ENCODE measurements at regions not wholly inside any gene's neighbourhood (a gene's known extent, or its start where the extent isn't known, plus 50 kb on each side); places are given as distances from the start of the nearest gene placed in this dataset.
"Not testable (repeated sequence)": the region's sequence is repeated elsewhere in the genome, so short reads cannot be mapped to it uniquely, and the experiment has no call there.

DNA sequence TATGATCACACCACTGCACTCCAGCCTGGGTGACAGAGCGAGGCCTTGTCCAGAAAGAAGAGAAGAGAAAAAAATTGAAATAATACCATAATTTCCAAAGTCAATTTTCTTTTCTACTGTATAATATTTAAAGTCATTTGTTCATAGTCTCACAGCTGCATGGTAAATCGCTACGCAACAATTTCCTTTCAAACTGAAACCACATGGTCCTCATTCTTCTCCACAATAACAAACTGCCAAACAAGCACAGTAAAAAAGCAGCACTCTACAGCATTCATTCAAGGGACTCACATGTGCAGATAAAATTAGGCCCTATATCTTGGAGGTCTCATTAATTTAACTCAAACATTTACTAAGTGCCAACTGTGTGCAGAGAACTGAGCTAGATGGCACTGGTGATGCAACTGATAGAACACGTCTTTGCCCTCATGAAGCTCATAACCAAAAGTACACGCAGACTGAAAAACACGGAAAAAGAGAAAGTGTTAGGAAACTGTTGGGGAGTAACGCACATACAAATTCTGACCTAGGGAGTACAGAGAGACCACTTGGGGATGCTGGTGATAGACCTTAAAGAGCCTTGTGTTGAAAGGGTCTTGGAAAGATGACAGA is 68.4 kb upstream of the SRRM3 start:
- H3K36me3 Mint-ChIP-seq (ENCODE audit: low read depth): no peaks in the 10 kb centered on the region
- Histone ChIP-seq H3K4me3 (ENCODE audit: low read length) (no peak overlapping the region), H3K9ac (ENCODE audit: extremely low read depth, low read length, poor library complexity, severe bottlenecking) (no peak overlapping the region), H3K4me1 (ENCODE audit: control insufficient read depth, insufficient read depth, low read length) (no peaks in the 10 kb centered on the region), H3K9me3 (ENCODE audit: control insufficient read depth, low read length) (no peaks in the 10 kb centered on the region), H3K36me3 (ENCODE audit: control insufficient read depth, insufficient read depth, low read length) (no peaks in the 10 kb centered on the region), H3K27me3 (ENCODE audit: control insufficient read depth, insufficient read depth, low read length, poor library complexity, severe bottlenecking) (no peaks in the 10 kb centered on the region), H3K27ac (ENCODE audit: low read depth, low read length) (no peak overlapping the region)
- no peaks in the 10 kb centered on the region for H3K27me3 Mint-ChIP-seq (ENCODE audit: insufficient read depth)
- peaks cover 2% of the 10 kb centered on the region for H3K4me1 Mint-ChIP-seq
- H3K4me3 Mint-ChIP-seq: no peak overlapping the region
- H3K9me3 Mint-ChIP-seq: no peaks in the 10 kb centered on the region
- no peak for DNase-seq
- WGBS, 2 experiments (ENCODE audit: insufficient coverage in 1 of 2, insufficient read length in 1 of 2): 98 to 100% methylated on average over 4 to 6 of the region's 7 CpGs
- H3K27ac Mint-ChIP-seq: no peak overlapping the region
- TF ChIP-seq, protein P1, sequence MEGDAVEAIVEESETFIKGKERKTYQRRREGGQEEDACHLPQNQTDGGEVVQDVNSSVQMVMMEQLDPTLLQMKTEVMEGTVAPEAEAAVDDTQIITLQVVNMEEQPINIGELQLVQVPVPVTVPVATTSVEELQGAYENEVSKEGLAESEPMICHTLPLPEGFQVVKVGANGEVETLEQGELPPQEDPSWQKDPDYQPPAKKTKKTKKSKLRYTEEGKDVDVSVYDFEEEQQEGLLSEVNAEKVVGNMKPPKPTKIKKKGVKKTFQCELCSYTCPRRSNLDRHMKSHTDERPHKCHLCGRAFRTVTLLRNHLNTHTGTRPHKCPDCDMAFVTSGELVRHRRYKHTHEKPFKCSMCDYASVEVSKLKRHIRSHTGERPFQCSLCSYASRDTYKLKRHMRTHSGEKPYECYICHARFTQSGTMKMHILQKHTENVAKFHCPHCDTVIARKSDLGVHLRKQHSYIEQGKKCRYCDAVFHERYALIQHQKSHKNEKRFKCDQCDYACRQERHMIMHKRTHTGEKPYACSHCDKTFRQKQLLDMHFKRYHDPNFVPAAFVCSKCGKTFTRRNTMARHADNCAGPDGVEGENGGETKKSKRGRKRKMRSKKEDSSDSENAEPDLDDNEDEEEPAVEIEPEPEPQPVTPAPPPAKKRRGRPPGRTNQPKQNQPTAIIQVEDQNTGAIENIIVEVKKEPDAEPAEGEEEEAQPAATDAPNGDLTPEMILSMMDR (conservative IDR thresholded peaks at IDR 0.05): no peak

DNA sequence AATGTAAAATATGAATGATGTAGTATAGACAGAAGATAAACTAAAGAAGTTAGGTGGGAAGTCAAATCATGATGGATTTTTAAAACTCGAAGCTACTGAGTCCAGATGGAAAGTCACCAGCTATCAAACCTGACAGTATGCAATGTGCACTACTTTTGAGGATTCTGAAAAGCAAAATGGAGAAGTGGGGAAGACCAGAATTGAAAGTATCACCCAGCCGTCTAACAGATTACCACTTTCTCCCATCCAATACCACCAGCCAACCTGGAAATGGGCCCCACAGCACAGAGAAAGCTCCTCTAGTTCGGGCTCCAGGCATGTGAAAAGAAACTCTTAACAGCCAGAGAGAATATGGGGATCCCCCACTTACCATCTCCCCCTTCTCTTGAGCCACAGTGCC is 67.9 kb upstream of the SRRM3 start:
- H3K27ac ChIP-seq (ENCODE audit: low read depth, low read length): no peak overlapping the region
- H3K4me3 ChIP-seq (ENCODE audit: low read length): no peak overlapping the region
- no peak overlapping the region for H3K27ac Mint-ChIP-seq
- no peaks in the 10 kb centered on the region for H3K27me3 Mint-ChIP-seq (ENCODE audit: insufficient read depth)
- peaks cover 2% of the 10 kb centered on the region for H3K4me1 Mint-ChIP-seq
- no peaks in the 10 kb centered on the region for H3K27me3 ChIP-seq (ENCODE audit: control insufficient read depth, insufficient read depth, low read length, poor library complexity, severe bottlenecking)
- no peaks in the 10 kb centered on the region for H3K4me1 ChIP-seq (ENCODE audit: control insufficient read depth, insufficient read depth, low read length)
- no peaks in the 10 kb centered on the region for H3K9me3 Mint-ChIP-seq
- no peak overlapping the region for H3K4me3 Mint-ChIP-seq
- no peaks in the 10 kb centered on the region for H3K36me3 Mint-ChIP-seq (ENCODE audit: low read depth)
- TF ChIP-seq, protein P1 (conservative IDR thresholded peaks at IDR 0.05): no peak
- no peak overlapping the region for H3K9ac ChIP-seq (ENCODE audit: extremely low read depth, low read length, poor library complexity, severe bottlenecking)
- H3K36me3 ChIP-seq (ENCODE audit: control insufficient read depth, insufficient read depth, low read length): no peaks in the 10 kb centered on the region
- WGBS, 2 experiments (ENCODE audit: insufficient coverage in 1 of 2, insufficient read length in 1 of 2): 83 to 92% methylated on average over 2 to 3 of the region's 3 CpGs
- DNase-seq: no peak
- no peaks in the 10 kb centered on the region for H3K9me3 ChIP-seq (ENCODE audit: control insufficient read depth, low read length)

DNA sequence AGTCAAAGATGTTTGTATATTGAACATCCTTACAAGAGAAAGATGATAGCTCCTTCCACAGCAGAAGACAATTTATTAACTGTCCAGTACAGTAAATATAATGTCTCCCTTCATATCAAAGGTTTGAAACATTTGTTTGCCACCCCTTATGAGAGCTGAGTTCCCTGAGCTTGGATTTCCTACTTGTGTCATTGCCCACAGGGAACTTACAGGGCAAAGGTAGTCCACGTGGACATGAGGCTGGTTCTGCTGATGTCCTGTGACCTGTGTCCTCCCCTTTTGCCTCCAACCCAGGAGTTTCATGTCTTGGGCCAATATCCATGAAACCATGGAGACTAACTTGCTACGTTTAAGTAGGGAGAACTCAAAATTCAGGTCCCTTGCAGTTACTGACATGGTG is 66.4 kb upstream of the SRRM3 start:
- H3K4me3 Mint-ChIP-seq; H3K36me3 Mint-ChIP-seq (ENCODE audit: low read depth); H3K4me1 Mint-ChIP-seq; H3K27me3 ChIP-seq (ENCODE audit: control insufficient read depth, insufficient read depth, low read length, poor library complexity, severe bottlenecking); H3K9me3 Mint-ChIP-seq; H3K36me3 ChIP-seq (ENCODE audit: control insufficient read depth, insufficient read depth, low read length); DNase-seq; H3K27me3 Mint-ChIP-seq (ENCODE audit: insufficient read depth); H3K9ac ChIP-seq (ENCODE audit: extremely low read depth, low read length, poor library complexity, severe bottlenecking); H3K4me1 ChIP-seq (ENCODE audit: control insufficient read depth, insufficient read depth, low read length); H3K4me3 ChIP-seq (ENCODE audit: low read length); H3K9me3 ChIP-seq (ENCODE audit: control insufficient read depth, low read length); H3K27ac Mint-ChIP-seq; H3K27ac ChIP-seq (ENCODE audit: low read depth, low read length): not testable (repeated sequence)
- 43 to 80% methylated on average over 1 to 2 of the region's 2 CpGs for WGBS, 2 experiments (ENCODE audit: insufficient coverage in 1 of 2, insufficient read length in 1 of 2)

DNA sequence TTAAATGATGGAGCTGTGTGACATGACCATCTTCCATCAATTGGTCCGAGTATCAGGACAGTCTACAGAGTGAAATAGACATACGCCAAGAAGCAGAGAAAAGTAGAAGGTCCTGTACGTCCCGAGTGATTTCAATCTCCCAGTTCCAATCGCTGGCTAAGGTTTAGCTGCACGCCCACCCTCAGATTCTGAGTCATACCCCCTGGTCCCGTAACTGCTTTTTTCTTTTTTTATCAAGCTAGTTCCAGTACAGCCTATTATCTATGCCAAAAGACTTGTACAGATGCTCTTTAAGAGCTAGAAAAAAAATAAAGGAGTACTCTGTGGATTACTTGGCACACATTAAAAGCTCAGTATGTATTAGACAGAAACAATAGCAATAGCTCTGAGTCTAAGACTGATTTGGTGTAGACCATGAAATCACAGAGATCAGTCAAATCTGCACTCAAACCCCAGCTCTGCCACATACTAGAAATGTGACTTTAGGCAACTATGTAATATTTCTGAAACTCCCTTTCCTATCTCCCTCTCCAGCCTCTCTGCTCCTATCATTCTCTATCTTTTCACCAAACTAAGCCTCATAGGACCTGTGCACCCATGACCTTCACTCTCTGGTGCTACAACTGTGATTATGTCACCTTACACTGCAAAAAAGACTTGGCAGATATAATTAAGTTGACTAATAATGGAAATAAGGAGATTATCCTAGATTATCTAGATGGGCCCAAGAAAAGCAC is 63.0 kb upstream of the SRRM3 start:
- 93 to 94% methylated on average over 5 to 7 of the region's 7 CpGs for WGBS, 2 experiments (ENCODE audit: insufficient coverage in 1 of 2, insufficient read length in 1 of 2)

More for the DNA sequence above, 63.0 kb upstream of the SRRM3 start:
- not testable (repeated sequence) for H3K4me1 Mint-ChIP-seq; H3K4me1 ChIP-seq (ENCODE audit: control insufficient read depth, insufficient read depth, low read length); H3K27ac ChIP-seq (ENCODE audit: low read depth, low read length); H3K9ac ChIP-seq (ENCODE audit: extremely low read depth, low read length, poor library complexity, severe bottlenecking); H3K36me3 Mint-ChIP-seq (ENCODE audit: low read depth); DNase-seq; H3K27me3 Mint-ChIP-seq (ENCODE audit: insufficient read depth); H3K9me3 ChIP-seq (ENCODE audit: control insufficient read depth, low read length); H3K4me3 ChIP-seq (ENCODE audit: low read length); H3K4me3 Mint-ChIP-seq; H3K27ac Mint-ChIP-seq; H3K36me3 ChIP-seq (ENCODE audit: control insufficient read depth, insufficient read depth, low read length); H3K27me3 ChIP-seq (ENCODE audit: control insufficient read depth, insufficient read depth, low read length, poor library complexity, severe bottlenecking); H3K9me3 Mint-ChIP-seq
